ENCODE measurements at regions not wholly inside any gene's neighbourhood (a gene's known extent, or its start where the extent isn't known, plus 50 kb on each side); places are given as distances from the start of the nearest gene placed in this dataset.
A peak's percentile ranks its signal among the peaks of the same experiment; 100 is the strongest.

DNA sequence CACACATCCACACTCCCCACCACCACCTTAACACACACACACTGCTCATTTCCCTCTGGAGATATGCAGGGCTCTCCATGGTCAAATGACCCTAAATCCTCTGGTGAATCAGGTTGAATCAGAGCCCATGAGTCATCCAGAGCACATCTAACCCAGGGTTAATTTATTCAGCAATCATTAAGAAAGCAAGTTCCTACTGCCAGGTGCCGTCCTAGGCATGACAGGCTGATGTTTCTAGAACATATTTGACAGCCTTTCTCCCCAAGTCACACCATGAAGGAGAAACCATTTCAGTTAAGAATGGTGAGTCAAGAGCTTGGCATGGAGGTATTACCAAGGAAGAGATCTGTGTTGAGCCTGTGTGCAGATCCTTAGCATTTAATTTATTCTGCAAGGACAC, 194.3 kb upstream of the CAMK1G start:
- ATAC-seq, result peak; percentile 36
- H3K4me1 Mint-ChIP-seq, result no peaks in the 10 kb centered on the region
- H3K9me3 Mint-ChIP-seq, result no peaks in the 10 kb centered on the region
- H3K27ac Mint-ChIP-seq, result no peak overlapping the region
- H3K4me3 Mint-ChIP-seq, result no peak overlapping the region
- DNase-seq (ENCODE audit: low spot score in 2 of 2), result no peak
- H3K36me3 Mint-ChIP-seq, result no peaks in the 10 kb centered on the region

DNA sequence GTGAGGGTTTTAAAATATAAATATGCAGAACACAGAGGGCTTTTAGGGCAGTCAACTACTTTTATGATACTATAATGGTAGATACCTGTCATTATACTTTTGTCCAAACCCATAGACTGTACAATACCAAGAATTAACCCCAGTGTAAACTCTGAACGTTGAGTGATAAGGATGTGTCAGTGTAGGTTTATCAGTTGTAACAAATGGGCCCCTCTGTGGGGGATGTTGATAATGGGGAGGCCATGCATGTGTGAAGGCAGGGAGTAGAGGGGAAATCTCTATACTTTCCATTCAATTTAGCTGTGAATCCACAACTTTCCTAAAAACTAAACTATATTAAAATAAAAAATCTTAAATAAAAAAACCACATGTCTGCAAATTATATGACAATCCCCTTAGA, 193.5 kb upstream of the CAMK1G start:
- H3K36me3 Mint-ChIP-seq, result no peaks in the 10 kb centered on the region
- no peak for DNase-seq (ENCODE audit: low spot score in 2 of 2)
- H3K4me3 Mint-ChIP-seq, result no peak overlapping the region
- H3K27ac Mint-ChIP-seq, result no peak overlapping the region
- no peaks in the 10 kb centered on the region for H3K4me1 Mint-ChIP-seq
- H3K9me3 Mint-ChIP-seq, result no peaks in the 10 kb centered on the region
- no peak for ATAC-seq

DNA sequence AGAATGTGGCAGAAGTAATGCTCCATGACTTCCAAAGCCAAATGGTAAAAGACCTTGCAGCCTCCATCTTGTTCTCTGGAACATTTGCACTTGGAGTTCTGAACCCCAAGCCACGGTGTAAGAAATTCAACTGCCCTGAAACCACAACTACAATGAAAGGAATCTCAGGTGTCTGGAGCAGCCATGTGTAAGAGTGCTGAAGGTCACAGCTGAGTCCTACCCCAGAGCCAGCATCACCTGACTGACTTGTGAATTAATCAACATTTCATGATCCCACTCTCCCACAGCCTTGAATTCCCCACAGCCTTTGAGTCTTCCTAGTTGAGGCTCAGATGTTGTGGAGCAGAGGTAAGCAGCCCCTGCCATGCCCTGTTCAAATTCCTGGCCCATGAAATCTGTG, 192.8 kb upstream of the CAMK1G start:
- Mint-ChIP-seq H3K36me3 (no peaks in the 10 kb centered on the region), H3K4me3 (no peak overlapping the region), H3K4me1 (no peaks in the 10 kb centered on the region), H3K27ac (no peak overlapping the region), H3K9me3 (no peaks in the 10 kb centered on the region)
- DNase-seq (ENCODE audit: low spot score in 2 of 2), result no peak
- no peak for ATAC-seq

DNA sequence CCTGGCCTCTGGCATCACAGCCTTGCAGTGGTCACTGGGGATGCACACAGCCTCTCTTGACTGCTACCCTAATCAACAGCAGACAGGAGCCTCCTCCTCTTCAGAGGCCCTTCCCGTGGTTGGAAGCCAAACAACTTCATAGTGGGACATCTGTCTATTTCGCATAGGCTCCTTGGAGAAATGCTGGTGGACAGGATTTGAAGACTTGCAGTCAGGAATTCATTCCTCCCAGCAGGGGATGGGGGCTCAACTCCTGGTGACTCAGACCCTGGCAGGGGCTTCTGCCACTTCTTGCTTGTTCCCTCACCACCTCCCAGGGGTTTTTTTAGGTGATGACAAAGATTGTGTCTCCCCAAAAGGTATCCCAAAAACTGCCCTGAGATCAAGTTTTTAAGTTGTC, 191.7 kb upstream of the CAMK1G start:
- ATAC-seq, result no peak
- H3K36me3 Mint-ChIP-seq, result no peaks in the 10 kb centered on the region
- H3K9me3 Mint-ChIP-seq, result no peaks in the 10 kb centered on the region
- H3K27ac Mint-ChIP-seq, result no peak overlapping the region
- H3K4me3 Mint-ChIP-seq, result no peak overlapping the region
- DNase-seq (ENCODE audit: low spot score in 2 of 2), result no peak
- H3K4me1 Mint-ChIP-seq, result no peaks in the 10 kb centered on the region

- DNase-seq (ENCODE audit: low spot score in 2 of 2) (no peak), ATAC-seq (no peak)
- H3K4me1 Mint-ChIP-seq, result no peaks in the 10 kb centered on the region
- no peaks in the 10 kb centered on the region for H3K36me3 Mint-ChIP-seq
- no peaks in the 10 kb centered on the region for H3K9me3 Mint-ChIP-seq
- H3K27ac Mint-ChIP-seq, result no peak overlapping the region
- H3K4me3 Mint-ChIP-seq, result no peak overlapping the region
Observed at GRCh38 chr1:209395169-209395568, 188.3 kb upstream of the CAMK1G start.

- H3K27ac Mint-ChIP-seq, result no peak overlapping the region
- no peak for DNase-seq (ENCODE audit: low spot score in 2 of 2)
- ATAC-seq, result no peak
Observed at GRCh38 chr1:209397371-209397770, 186.1 kb upstream of the CAMK1G start.

GRCh38 chr1:209397910-209398309, 185.6 kb upstream of the CAMK1G start:
- Mint-ChIP-seq H3K4me3 (no peak overlapping the region), H3K9me3 (no peaks in the 10 kb centered on the region), H3K36me3 (no peaks in the 10 kb centered on the region), H3K27ac (no peak overlapping the region), H3K4me1 (no peaks in the 10 kb centered on the region)
- DNase-seq (ENCODE audit: low spot score in 2 of 2) (no peak), ATAC-seq (no peak)

More at GRCh38 chr1:209397371-209397770, 186.1 kb upstream of the CAMK1G start:
- H3K9me3 Mint-ChIP-seq, result no peaks in the 10 kb centered on the region
- no peaks in the 10 kb centered on the region for H3K36me3 Mint-ChIP-seq
- no peaks in the 10 kb centered on the region for H3K4me1 Mint-ChIP-seq
- H3K4me3 Mint-ChIP-seq, result no peak overlapping the region

- ATAC-seq (no peak), DNase-seq (ENCODE audit: low spot score in 2 of 2) (no peak)
- Mint-ChIP-seq H3K27ac (no peak overlapping the region), H3K4me3 (no peak overlapping the region), H3K4me1 (no peaks in the 10 kb centered on the region), H3K9me3 (no peaks in the 10 kb centered on the region), H3K36me3 (no peaks in the 10 kb centered on the region)
Observed at GRCh38 chr1:209398313-209398991, 185.1 kb upstream of the CAMK1G start.

- ATAC-seq, result no peak
- no peak overlapping the region for H3K27ac Mint-ChIP-seq
- no peak for DNase-seq (ENCODE audit: low spot score in 2 of 2)
- H3K4me1 Mint-ChIP-seq, result no peaks in the 10 kb centered on the region
- no peak overlapping the region for H3K4me3 Mint-ChIP-seq
- no peaks in the 10 kb centered on the region for H3K9me3 Mint-ChIP-seq
- H3K36me3 Mint-ChIP-seq, result no peaks in the 10 kb centered on the region
Observed at GRCh38 chr1:209399800-209400199, 183.7 kb upstream of the CAMK1G start.

DNA sequence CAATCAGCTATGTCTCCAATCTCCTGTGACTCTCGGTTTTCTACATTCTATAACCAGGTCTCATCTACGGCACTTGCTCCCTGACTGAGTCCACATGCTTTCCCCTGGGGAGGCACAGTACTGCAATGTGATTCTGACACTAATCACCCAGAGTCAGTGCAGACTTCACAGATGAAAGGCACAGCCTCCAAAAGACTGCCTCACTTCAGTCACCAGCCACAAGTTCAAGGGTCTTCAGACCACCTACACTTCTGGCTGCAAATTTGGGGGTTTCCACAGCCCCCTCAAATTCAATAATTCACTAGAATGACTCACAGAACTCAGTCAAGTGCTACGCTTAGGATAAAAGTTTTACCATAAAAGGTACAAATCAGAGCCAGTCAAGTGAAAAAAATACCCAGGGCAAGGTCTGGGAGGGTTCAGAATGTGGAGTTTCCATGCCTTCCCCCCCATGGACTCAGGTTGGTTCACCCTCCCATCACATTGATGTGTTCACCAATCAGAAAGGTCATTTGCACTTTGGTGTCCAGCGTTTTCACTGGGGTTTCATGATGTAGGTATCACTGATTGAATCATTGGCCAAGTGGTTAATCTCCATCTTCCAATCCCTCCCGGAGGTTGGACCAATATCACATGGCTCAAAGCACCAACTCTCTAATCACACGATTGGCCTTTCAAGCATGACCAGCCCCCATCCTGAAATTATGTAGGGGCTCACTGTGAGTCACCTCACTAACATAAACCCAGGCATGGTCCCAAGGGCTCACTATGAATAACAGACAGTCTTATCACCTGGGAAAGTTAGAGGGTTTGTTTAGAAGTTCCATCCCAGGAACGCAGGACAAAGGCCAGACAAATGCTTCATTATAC, 182.9 kb upstream of the CAMK1G start:
- ATAC-seq, result no peak
- H3K4me3 Mint-ChIP-seq, result no peak overlapping the region
- no peaks in the 10 kb centered on the region for H3K9me3 Mint-ChIP-seq

DNA sequence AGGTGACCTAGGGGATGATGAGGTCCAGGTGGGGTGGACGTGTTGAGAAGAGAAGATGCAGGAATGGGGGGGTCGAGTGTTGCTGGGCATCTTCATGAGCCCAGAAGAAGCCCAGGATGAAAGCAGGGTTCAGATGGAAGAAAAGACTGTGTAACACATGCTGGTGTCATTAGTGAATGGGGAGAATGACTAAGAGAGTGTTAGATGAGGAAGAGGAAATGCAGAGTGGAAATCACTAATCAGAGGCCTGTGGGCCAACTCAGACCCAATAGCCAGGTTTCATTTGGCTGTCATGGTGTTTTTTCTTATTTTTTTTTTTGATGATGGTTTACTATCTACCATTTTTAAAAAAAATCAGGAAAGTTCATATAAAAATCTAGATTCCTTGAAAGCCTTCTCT, 180.8 kb upstream of the CAMK1G start:
- no peaks in the 10 kb centered on the region for H3K36me3 Mint-ChIP-seq
- no peak overlapping the region for H3K27ac Mint-ChIP-seq
- DNase-seq (ENCODE audit: low spot score in 2 of 2) (no peak), ATAC-seq (peak; percentile 29)
- H3K4me1 Mint-ChIP-seq, result no peaks in the 10 kb centered on the region
- no peaks in the 10 kb centered on the region for H3K9me3 Mint-ChIP-seq
- H3K4me3 Mint-ChIP-seq, result no peak overlapping the region

More for the DNA sequence above, 182.9 kb upstream of the CAMK1G start:
- no peak for DNase-seq (ENCODE audit: low spot score in 2 of 2)
- Mint-ChIP-seq H3K4me1 (no peaks in the 10 kb centered on the region), H3K36me3 (no peaks in the 10 kb centered on the region), H3K27ac (no peak overlapping the region)

- Mint-ChIP-seq H3K36me3 (no peaks in the 10 kb centered on the region), H3K4me3 (no peak overlapping the region), H3K9me3 (no peaks in the 10 kb centered on the region), H3K27ac (no peak overlapping the region), H3K4me1 (no peaks in the 10 kb centered on the region)
- ATAC-seq (no peak), DNase-seq (ENCODE audit: low spot score in 2 of 2) (no peak)
Observed at GRCh38 chr1:209403921-209404320, 179.6 kb upstream of the CAMK1G start.

DNA sequence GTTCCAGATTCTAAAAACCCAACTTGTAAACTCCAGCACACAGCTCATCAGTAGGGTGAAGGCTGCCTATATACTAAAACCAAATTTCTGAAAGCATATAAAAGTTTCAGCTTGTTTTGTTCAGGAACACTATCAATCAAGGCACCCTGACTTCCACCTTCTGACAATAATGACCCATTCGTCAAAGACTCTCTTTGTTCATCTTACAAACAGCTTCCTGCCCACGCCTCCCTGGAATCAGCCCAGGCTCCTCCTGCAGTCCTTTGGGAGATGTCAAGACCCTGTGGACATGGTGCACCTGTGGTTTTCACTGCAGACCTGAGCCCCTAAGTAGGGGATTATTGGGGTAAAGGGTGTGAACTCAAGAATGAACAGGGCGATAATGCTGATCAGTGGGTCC, 178.9 kb upstream of the CAMK1G start:
- no peaks in the 10 kb centered on the region for H3K36me3 Mint-ChIP-seq
- H3K4me1 Mint-ChIP-seq, result no peaks in the 10 kb centered on the region
- H3K27ac Mint-ChIP-seq, result no peak overlapping the region
- DNase-seq (ENCODE audit: low spot score in 2 of 2) (no peak), ATAC-seq (no peak)
- no peaks in the 10 kb centered on the region for H3K9me3 Mint-ChIP-seq
- no peak overlapping the region for H3K4me3 Mint-ChIP-seq

- DNase-seq (ENCODE audit: low spot score in 2 of 2) (no peak), ATAC-seq (peak; percentile 68)
- H3K27ac Mint-ChIP-seq, result no peak overlapping the region
Observed at GRCh38 chr1:209405183-209405814, 178.2 kb upstream of the CAMK1G start.

DNA sequence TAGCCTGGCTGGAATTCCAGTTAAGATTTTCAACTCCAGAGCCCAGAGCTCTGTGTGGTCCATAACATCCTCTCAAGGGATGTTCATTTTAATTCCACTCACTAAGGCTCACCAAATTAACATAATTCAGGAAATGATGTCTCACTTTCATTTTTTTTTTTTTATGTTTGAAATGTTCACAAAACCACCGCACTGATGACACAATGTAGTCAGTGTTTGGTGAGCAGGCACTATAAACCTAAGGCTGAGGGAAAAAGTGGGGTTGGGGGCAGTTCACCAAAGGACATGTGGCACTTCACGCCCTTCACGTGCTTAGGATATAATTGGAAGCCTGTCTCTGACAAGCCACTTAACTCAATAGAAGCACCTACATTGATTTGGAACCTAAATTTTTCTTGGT, 177.3 kb upstream of the CAMK1G start:
- H3K4me3 Mint-ChIP-seq, result no peak overlapping the region
- DNase-seq (ENCODE audit: low spot score in 2 of 2) (no peak), ATAC-seq (no peak)
- no peak overlapping the region for H3K27ac Mint-ChIP-seq
- no peaks in the 10 kb centered on the region for H3K36me3 Mint-ChIP-seq
- H3K4me1 Mint-ChIP-seq, result no peaks in the 10 kb centered on the region
- no peaks in the 10 kb centered on the region for H3K9me3 Mint-ChIP-seq

More at GRCh38 chr1:209405183-209405814, 178.2 kb upstream of the CAMK1G start:
- Mint-ChIP-seq H3K36me3 (no peaks in the 10 kb centered on the region), H3K4me3 (no peak overlapping the region), H3K4me1 (no peaks in the 10 kb centered on the region), H3K9me3 (no peaks in the 10 kb centered on the region)

DNA sequence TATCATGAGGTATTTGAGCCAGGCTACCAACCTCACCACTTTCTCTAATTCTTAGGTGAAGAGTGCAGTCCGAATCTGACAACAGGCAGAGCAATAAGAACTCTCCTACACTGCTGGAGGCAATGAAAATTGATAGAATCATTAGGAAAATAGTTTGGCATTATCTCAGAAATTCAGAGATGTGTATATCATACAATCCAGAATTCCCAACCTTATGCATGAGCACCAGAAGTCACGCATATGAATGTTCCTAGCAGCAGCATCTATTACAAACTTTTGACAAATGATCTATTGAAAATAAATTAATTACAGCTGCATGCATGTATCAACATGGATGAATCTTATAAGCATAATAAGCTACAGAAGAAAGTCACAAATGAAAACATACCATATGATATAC, 176.9 kb upstream of the CAMK1G start:
- no peaks in the 10 kb centered on the region for H3K4me1 Mint-ChIP-seq
- no peaks in the 10 kb centered on the region for H3K36me3 Mint-ChIP-seq
- DNase-seq (ENCODE audit: low spot score in 2 of 2) (no peak), ATAC-seq (no peak)
- no peaks in the 10 kb centered on the region for H3K9me3 Mint-ChIP-seq
- H3K27ac Mint-ChIP-seq, result no peak overlapping the region
- no peak overlapping the region for H3K4me3 Mint-ChIP-seq
